ENCODE measurements at regions not wholly inside any gene's neighbourhood (a gene's known extent, or its start where the extent isn't known, plus 50 kb on each side); places are given as distances from the start of the nearest gene placed in this dataset.

DNA sequence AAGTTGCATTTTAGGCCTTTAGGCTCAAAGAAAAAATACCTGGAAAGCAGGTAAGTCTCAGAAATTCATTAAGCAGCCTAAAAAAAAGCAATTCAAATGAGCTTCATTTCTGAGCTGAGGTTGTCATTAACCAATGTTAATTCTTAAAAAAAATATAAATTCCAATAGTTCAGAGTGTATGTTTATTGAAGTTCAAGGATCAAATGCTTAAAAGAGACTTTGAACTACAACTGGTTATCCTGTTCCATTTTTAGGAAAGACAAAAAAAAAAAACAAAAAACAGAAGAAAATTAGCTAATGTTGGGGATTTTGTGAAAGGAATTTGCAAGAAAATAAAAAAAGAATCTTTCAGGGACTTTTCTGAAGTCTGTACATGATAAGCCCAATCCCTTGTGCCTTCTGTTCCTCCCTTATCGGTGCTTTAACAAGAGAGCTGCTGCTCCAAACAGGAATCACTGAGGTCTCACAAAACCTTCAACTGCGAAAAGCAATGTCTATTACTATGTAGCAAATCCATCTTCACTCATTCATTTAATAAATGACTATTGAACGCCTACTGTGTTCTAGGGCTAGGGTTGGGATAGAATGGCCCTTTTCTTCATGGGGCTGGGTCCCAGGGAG, 90.3 kb downstream of the FOXF2 start:
- Mint-ChIP-seq H3K4me3 (no peak overlapping the region), H3K27ac (no peak overlapping the region), H3K9me3 (no peaks in the 10 kb centered on the region; a peak in 2 of 5 replicates), H3K36me3 (ENCODE audit: insufficient read depth in 1 of 3, low read depth in 3 of 3) (no peaks in the 10 kb centered on the region; a peak in 1 of 7 replicates), H3K27me3 (ENCODE audit: low read depth) (peaks cover 5% of the 10 kb centered on the region; the same call in 1 of the 2 replicates), H3K4me1 (peaks cover 0 to 9% of the 10 kb centered on the region in 2 experiments; a peak in 2 of 4 replicates)
- no peak for DNase-seq
- Histone ChIP-seq H3K9me3 (ENCODE audit: control insufficient read depth, low read depth, low read length) (no peaks in the 10 kb centered on the region), H3K23ac (ENCODE audit: insufficient read length, low read depth, low read length) (no peak overlapping the region), H2BK5ac (ENCODE audit: insufficient read length, low read length) (no peak overlapping the region), H2BK15ac (ENCODE audit: low read depth, low read length) (no peak overlapping the region), H3K14ac (ENCODE audit: insufficient read depth, low read length) (no peak overlapping the region), H2BK12ac (ENCODE audit: insufficient read length, low read depth, low read length) (no peak overlapping the region), H3K27me3 (ENCODE audit: insufficient read depth, low read length) (no peaks in the 10 kb centered on the region), H2BK20ac (ENCODE audit: low read depth, low read length, poor library complexity, severe bottlenecking) (no peak overlapping the region), H3K79me2 (ENCODE audit: insufficient read depth, low read length) (no peaks in the 10 kb centered on the region), H4K20me1 (ENCODE audit: control insufficient read depth, insufficient read depth, insufficient read length) (no peaks in the 10 kb centered on the region), H3K79me1 (ENCODE audit: insufficient read depth, low read depth, low read length, poor library complexity, severe bottlenecking) (no peaks in the 10 kb centered on the region), H2AK5ac (ENCODE audit: insufficient read length, low read length) (no peak overlapping the region), H3T11ph (ENCODE audit: low read length) (no peak overlapping the region), H2AFZ (ENCODE audit: low read length) (no peak overlapping the region), H3K4me1 (ENCODE audit: insufficient read depth, low read length) (0 out of 2 replicates have a peak, but pooled peaks cover 2% of the 10 kb centered on the region), H4K5ac (ENCODE audit: insufficient read length, low read depth, low read length) (no peak overlapping the region), H3K4me2 (ENCODE audit: insufficient read depth, insufficient read length, low read length) (no peak overlapping the region), H3K27ac (ENCODE audit: insufficient read length, low read depth, low read length) (no peak overlapping the region), H3K23me2 (ENCODE audit: insufficient read length, low read depth, low read length, poor library complexity, severe bottlenecking) (no peaks in the 10 kb centered on the region), H3K18ac (ENCODE audit: insufficient read length, low read depth, low read length) (no peak overlapping the region), H3K4ac (ENCODE audit: low read depth, low read length) (no peak overlapping the region), H4K8ac (replicated peaks; ENCODE audit: insufficient read length, low read depth, low read length) (no peak overlapping the region), H3K9ac (ENCODE audit: extremely low read depth, insufficient read length, low read length) (no peak overlapping the region), H2BK120ac (ENCODE audit: low read depth, low read length, poor library complexity, severe bottlenecking) (no peak overlapping the region), H3K56ac (ENCODE audit: insufficient read length, low read depth, low read length) (no peak overlapping the region), H4K91ac (ENCODE audit: insufficient read length, low read depth, low read length) (no peak overlapping the region)
- TF ChIP-seq, protein P1, sequence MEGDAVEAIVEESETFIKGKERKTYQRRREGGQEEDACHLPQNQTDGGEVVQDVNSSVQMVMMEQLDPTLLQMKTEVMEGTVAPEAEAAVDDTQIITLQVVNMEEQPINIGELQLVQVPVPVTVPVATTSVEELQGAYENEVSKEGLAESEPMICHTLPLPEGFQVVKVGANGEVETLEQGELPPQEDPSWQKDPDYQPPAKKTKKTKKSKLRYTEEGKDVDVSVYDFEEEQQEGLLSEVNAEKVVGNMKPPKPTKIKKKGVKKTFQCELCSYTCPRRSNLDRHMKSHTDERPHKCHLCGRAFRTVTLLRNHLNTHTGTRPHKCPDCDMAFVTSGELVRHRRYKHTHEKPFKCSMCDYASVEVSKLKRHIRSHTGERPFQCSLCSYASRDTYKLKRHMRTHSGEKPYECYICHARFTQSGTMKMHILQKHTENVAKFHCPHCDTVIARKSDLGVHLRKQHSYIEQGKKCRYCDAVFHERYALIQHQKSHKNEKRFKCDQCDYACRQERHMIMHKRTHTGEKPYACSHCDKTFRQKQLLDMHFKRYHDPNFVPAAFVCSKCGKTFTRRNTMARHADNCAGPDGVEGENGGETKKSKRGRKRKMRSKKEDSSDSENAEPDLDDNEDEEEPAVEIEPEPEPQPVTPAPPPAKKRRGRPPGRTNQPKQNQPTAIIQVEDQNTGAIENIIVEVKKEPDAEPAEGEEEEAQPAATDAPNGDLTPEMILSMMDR (conservative IDR thresholded peaks at IDR 0.05) = no peak
- WGBS (ENCODE audit: extremely low coverage, insufficient read length, low lambda C conversion rate) = no CpG with 5 or more reads among the region's 3 CpGs

All from H9 (cell line).